ENCODE measurements at regions not wholly inside any gene's neighbourhood (a gene's known extent, or its start where the extent isn't known, plus 50 kb on each side); places are given as distances from the start of the nearest gene placed in this dataset.
A peak's percentile ranks its signal among the peaks of the same experiment; 100 is the strongest.
"Not testable (repeated sequence)": the region's sequence is repeated elsewhere in the genome, so short reads cannot be mapped to it uniquely, and the experiment has no call there.

GRCh38 chr10:121690152-121690848 lies 92.1 kb upstream of the FGFR2 start:
- no peak for DNase-seq

DNA sequence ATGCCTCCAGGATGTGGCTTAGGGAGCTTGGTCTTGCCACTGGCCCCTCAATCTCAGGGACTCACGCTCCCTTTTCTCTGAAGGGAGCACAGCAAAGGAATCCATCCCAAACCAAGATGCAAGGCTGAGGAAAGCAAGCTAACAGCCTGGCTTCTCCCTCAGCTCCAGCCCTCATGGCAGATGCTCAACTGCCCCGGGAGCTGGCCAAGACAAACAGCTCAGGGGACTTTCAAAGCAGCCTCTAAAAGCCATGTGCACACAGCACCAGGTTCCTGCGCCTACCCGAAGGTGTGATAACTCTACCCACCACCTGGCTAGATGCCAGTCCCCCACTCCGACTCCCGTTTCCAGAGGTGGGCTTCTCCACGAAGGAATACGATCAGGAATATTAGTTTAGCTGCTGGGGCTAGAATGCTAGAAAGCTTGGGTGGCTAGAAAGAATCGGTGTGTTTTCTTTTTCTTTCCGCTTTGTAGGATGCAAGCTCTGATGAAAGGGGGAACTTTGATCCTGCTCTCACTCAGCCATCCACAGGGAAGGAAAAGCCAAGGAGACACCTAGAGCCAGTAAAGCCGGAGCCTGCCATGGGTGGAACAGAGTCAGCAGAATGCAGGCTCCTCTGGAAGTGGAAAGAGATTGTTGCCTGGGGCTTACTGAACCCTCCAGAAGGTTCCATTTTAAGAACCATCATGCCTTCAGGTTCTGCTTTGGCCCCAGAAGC lies 89.0 kb upstream of the FGFR2 start:
- no peak for DNase-seq

DNA sequence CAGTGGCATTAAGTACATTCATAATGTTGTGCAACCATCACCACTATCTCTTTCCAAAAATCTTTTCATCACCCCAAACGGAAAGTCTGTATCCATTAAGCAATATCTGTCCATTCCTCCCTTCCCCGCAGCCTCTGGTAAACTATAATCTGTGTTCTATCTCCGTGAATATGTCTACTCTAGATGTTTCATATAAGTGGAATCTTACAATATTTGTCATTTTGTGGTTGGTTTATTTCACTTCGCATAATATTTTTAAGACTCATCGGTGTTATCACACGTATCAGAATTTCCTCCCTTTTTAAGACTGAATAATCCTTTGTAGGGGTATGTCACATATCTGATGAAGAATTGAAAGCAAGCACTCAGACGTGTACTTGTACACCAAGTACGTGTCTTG lies 86.0 kb upstream of the FGFR2 start:
- peak in 1 of 2 experiments; percentile 3 for DNase-seq

DNA sequence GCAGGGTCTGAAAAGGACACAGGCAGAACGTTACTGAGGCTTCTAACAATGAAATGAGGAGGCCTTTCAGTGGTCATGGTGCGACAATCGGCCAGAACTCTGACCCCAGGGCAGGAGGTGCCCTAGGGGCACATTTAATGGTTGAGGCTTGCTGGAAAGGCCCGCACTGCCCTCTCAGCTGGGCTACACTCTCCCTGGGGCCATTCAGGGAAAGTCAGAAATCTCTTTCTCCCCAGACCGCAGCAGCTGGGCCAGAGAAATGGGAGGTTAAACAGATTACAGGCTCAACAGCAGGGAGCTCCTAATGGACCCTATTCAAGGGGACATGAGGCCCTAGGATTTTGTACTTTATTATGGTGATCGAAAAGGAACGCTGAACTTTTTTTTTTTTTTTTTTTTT lies 85.6 kb upstream of the FGFR2 start:
- no peak for DNase-seq

GRCh38 chr10:121683366-121683765 lies 85.1 kb upstream of the FGFR2 start:
- DNase-seq, result no peak

- no peak for DNase-seq
Observed at GRCh38 chr10:121681997-121682687, 83.9 kb upstream of the FGFR2 start.

GRCh38 chr10:121680879-121681655 lies 82.8 kb upstream of the FGFR2 start:
- no peak for DNase-seq

- DNase-seq, result no peak
Observed at GRCh38 chr10:121679916-121680315, 81.7 kb upstream of the FGFR2 start.

DNA sequence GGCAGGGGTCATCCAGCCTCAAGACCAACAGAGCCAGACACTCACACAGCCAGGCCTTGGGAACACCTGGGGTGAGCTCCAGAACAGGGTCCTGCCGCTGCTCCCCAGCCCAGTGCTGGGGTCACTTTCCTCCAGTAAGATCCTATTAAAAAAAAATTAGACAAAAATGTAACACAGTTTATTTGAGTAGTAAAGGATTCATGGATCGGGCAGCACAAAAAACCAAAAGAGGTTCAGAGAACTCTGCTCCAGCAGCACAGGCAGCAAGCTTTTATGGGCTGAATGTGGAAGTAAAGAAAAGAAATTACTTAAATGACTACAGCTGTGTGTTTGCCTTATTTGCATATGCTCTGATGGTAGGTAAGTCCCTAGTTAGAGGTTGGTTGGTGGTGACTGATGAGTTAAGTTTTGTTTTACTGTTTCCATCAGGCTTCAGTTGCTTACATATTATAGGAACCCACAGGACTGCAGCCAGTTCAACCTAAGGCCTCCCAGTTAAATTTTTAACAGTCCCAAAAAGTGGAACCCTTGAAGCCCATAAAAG lies 80.5 kb upstream of the FGFR2 start:
- DNase-seq, result no peak

- no peak for DNase-seq
Observed at GRCh38 chr10:121677880-121678279, 79.6 kb upstream of the FGFR2 start.

DNA sequence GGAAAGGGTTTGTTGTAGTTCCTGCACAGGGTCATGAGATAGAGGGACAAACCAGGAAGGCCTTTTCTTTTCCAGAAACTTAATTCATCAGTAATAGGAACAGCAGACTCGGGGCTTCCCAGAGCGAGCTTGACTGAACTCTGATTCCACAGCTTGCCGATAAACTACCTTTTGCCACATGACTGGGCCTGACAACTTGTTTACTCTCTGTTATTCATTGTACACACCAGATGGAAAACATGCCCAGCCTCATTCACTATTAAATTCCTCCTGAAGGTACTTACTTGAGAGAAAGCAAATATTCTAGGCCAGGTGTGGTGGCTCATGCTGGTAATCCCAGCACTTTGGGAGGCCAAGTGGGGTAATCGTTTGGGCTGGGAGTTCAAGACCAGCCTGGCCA lies 77.1 kb upstream of the FGFR2 start:
- DNase-seq, result no peak

DNA sequence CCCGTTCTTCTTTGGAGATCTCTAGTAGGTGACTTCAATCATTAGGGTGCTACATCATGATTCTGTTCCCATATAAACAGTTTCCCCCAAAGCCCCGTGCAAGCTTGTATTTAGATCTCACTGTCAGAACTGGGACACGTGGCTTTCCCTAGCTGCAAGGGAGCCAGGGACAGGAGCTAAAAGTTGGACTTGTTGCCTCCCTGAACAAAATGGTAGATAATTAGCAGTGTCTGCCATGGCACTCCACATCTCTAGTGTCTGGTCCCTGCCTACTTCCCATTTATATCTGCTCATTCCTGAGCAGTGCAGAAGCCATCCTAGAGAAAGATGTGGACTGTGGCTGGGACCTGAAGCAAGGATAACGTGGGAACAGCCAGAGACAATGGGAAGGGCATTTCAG lies 76.6 kb upstream of the FGFR2 start:
- DNase-seq, result no peak

DNA sequence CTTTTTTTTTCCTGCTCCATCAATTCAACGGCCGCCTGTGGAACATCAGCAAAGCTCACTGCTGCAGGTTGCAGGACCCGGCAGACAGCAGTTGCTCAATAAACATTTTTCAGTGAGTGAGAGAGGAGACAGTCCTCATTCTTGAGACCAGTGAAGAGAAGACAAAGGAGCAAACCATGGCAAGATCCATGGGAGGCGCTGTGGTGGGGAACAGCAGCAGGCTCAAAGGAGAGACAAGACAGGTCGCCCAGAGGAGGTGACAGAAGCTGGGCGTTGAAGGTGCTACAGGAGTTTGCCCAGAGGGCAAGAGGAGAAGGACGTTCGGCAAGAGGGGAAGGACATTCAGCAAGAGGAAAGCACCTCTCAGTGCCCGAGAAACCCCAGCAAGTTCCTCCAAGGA lies 74.5 kb upstream of the FGFR2 start:
- DNase-seq, result no peak

DNA sequence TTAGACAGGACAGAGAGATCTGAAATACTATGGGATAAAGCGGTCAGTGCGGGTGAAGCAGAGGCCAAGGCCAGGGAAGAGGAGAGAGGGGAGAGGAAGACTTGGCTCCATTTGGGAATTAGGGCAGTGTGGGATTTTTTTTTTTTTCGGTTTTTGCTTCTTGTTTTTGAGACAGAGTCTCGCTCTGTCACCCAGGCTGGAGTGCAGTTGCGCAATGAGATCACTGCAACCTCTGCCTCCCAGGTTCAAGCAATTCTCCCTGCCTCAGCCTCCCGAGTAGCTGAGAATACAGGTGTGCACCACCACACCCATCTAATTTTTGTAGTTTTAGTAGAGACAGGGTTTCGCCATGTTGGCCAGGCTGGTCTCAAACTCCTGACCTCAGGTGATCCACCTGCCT lies 71.6 kb upstream of the FGFR2 start:
- not testable (repeated sequence) for DNase-seq

DNA sequence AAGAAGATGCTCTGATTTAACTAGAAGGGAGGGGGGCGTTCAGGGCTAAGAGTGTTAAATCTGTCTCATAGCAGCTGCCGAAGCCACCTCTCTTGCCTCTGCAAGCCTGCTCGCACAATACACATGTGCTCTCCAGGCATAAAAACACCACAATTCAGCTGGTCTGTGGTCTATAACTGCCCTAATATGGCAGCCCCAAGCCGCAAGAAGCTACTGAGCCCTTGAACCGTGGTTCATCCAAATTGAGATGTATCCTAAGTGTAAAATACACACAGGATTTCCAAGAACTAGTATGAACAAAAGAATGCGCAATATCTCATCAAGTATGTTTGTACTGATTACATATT lies 70.8 kb upstream of the FGFR2 start:
- DNase-seq, result no peak

DNA sequence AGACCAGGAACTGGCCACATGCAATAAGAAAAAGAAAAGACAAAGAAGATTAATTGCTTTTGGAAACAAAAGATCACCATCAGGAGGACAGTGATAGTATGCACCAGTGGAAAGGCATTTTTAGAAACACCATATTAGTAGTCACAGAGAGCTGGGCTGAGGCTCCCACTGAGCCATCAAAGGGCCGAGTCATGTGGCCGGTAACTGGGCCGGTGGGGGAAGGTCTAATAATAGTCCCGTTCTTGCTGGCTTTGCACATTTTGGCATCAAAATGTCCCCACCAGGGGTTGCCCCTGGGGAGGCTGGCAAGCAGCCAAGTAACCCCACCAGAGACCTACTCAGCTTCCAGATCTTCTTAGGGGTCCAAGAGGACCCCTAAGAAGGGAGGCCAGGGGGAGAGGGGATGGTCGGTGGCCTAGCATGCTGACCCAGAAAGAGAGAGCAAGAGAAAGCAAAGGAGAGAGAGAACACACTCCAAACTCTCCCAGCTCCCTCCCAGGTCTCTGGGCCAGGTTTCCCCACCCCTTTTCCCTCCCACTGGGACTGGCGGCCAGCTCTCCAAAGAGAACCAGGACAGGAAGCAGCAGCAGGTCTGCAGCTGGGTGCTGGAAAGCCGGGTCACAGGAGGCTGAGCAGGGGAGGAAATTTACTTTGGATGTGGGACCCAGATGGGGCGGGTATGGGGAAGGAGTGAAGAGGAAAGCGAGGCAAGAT lies 70.2 kb upstream of the FGFR2 start:
- no peak for DNase-seq

- DNase-seq, result no peak
Observed at GRCh38 chr10:121667948-121668313, 69.7 kb upstream of the FGFR2 start.

DNA sequence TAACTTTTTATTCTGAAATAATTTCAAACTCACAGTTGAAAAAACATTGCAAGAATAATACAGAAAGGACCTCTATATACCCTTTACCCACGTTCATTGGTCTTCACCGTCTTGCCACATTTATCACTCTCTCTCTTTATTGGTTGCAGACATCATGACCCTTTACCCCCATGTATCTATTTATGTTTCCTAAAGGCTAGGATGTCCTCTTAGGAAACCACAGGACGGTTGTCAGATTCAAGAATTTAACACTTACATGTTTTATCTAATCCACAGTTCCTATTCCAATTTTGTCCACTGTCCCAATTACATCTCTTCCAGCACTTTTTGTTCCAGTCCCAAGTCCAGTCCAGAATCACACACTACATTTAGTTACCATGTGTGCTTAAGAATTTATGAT lies 67.6 kb upstream of the FGFR2 start:
- no peak for DNase-seq

- DNase-seq, result no peak
Observed at GRCh38 chr10:121664671-121665070, 66.4 kb upstream of the FGFR2 start.

DNA sequence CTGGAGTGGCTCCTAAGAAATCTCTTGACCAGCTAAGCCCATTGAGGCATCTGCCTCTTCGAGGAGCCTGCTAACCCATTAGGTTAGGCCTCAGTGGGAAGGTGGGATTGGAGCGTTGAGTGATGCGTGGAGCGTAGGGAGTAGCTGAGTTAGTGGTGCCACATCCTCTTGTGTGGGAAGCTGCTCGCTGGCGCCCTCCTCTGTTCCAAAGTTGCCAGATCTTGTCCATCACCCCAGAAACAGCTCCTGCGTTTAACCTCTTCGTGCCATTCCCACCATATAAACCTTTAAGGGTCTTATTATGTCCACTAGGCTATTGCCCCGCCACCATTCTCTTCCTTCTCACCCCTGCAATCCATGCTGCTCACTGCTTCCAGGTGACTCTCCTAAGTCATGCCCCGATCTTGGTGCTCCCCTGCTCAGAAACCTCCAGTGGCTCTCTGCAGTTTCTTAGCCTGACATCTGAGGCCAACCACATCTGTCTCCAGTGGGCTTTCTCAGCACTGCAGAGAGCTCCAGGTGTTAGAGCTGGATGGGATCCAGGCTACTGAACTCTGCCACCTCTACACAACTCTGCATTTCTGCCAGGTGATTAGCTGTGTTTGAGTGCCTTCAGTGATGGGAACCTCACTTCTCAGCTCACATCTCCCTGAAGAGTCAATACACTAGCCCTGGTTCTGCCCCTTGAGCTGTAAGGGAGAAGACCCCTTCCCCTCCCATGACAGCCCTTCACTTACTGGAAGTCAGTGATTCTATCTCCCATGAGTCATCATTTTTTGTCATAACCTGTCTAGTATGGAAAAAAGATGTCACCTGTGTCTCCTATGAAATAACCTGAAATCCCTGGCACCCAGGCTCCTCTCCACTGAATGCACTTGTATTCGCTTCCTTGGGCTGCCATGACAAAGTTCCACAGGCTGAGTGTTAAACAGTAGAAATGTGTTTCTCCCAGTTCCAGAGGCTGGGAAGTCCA lies 65.0 kb upstream of the FGFR2 start:
- DNase-seq, result peak in 1 of 2 experiments; percentile 0

GRCh38 chr10:121662531-121662930 lies 64.3 kb upstream of the FGFR2 start:
- no peak for DNase-seq
